ENCODE measurements at regions not wholly inside any gene's neighbourhood (a gene's known extent, or its start where the extent isn't known, plus 50 kb on each side); places are given as distances from the start of the nearest gene placed in this dataset.

DNA sequence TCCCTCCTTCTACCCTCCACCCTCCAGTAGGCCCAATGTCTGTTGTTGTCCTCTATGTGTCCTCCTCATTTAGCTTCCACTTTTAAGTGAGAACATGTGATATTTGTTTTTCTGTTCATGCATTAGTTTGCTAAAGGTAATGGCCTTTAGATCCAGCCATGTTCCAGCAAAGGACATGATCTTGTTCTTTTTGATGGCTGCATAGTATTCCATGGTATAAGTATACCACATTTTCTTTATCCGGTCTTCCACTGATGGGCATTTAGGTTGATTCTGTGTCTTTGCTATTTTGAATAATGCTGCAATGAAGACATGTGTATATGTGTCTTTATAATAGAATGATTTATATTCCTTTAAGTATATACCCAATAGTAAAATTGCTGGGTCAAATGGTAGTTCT, 232.5 kb upstream of the PRR16 start:
- DNase-seq (ENCODE audit: low read depth) = no peak

DNA sequence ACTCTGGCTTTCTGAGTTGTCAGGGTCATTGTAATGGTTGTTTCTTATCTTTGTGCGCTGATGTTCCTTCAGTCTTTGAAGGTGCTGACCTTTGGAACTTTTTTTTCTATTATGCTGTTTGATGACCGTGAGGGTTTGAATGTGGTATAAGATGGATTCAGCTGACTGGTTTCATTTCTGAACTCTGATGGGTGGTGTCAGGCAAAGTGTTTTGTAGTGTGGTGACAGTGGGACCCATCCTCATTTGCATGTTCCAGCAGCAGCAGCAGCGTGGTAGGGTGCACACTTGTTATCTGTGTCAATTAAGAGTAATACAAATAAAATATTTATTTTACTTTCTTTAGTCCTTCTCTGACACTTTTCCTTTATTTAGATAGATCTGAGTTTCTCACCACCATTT, 227.7 kb upstream of the PRR16 start:
- no peak for DNase-seq (ENCODE audit: low read depth)

DNA sequence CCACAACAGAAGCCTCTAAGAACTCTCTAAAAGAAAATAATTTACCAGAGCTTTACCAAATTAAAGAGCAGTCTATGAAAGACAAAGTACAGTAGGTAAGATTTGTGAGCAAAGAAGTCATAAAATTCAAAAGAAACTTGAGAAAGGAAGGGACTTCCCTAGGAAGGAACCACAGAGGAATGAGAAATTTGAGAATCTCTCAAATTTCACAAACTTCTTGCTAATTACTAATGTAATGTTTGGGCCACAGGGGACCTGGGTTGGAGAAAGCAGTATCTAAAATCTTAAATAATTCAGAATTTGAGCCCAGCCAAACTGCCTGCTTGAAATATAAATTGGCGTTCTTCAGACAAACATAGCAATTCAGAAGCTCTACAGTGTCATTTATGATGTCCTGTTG, 225.0 kb upstream of the PRR16 start:
- DNase-seq (ENCODE audit: low read depth) = no peak

DNA sequence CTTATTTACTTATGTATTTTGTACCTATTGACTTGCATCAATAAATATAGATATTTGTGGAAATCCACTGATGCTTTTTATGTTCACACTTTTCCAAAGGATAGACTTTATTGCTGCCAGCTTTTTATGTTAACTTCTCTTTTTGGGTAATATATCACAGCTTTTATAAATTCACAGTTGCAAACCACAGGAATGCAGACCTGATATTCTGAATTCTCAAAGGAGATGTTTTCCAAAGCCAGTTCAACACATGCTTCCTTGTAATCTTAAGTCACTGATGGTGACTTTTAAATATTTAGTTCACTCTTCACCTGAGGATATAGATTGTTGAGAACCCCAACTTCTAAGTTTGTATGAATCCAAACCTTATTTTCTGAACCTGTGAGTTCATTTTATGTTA, 223.4 kb upstream of the PRR16 start:
- no peak for DNase-seq (ENCODE audit: low read depth)

DNA sequence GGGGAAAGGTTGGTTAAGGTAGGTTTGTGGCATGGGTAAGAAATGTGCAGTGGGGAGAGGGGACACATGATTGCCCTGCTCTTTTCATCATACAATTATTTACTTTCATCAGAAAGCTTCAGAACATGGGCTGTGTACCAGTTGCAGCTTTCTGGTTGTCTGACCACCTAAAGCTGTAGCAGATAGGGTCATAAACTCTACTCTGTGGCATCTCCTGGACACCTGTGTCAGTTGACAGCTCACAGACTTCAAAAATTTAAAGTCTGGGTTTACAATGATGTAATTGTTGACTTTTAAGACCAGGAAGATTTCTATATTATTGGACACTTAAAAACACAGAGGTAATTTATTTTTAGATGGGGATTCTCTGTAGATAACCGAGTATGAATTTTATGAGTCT, 222.7 kb upstream of the PRR16 start:
- no peak for DNase-seq (ENCODE audit: low read depth)

DNA sequence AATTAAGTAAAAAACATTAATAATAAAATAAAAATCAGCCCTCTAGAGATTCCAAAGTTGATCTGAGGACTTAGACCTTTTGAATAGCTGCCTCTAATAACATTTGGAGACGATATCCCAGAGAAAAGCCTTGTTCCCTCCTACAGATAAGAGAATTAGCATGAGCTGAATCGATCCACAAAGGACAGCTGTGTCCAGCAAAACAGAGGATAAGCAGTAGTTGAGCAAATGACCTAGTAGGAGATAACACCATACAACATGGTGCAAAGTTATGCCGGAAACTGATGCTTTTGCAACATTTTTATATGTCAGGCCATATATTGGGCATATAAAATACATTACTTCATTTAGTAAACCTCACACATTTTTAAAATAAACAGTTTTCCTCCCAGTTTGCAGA, 212.2 kb upstream of the PRR16 start:
- no peak for DNase-seq (ENCODE audit: low read depth)

DNA sequence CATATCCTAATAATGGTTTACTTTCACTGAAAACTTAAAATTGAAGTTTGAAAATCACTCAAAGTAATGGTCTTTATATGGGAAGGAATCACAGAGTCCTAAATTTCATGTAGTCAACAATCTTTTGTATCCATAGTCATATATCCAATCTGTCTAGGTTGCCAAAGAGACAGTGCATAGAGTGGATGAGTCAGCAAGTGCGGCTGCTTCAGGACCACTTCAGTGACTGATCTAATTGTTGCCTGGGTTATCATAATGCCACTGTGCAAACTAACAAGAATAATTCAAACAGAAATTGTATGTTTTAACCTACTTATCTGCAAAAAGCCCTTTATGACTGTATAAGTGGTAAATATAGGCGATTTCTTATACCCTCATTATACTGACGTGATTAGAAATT, 211.3 kb upstream of the PRR16 start:
- DNase-seq (ENCODE audit: low read depth) = peak; percentile 74

DNA sequence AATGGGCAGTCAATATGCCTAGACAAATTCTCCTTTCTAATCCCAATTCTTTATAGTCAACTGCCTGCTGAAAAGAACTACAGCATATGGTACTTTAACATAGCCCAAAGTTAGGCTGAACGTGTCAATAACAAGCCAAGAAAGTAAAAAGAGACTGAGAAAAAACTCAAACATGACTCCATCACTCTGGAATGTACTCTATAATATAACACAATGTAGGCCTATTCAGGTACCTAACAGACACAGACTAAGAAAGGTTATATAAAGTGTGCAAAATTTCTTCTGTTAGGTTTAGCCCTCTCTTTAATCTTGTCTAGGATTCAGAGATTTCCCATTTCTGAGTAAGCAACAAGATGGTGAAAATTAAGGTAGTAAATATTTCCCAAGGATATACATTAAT, 209.7 kb upstream of the PRR16 start:
- peak; percentile 4 for DNase-seq (ENCODE audit: low read depth)

DNA sequence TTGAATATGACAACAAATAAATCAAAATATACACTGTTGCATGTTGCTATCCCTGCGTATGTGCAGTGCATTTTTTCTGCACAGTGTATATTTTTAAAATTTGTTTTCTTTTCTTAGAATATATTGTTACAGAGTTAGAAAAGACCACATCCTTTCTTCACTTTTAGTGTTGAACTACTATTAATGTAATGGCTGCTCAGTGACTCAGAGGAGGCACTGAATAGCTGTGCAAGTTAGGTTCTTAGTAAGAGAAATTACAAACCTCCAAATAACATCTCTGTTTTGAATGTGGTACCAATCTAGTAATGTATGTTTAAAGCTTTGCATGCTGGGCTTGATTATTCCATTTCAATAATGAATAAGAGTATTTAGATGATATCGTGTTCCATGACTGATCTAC, 208.9 kb upstream of the PRR16 start:
- no peak for DNase-seq (ENCODE audit: low read depth)

DNA sequence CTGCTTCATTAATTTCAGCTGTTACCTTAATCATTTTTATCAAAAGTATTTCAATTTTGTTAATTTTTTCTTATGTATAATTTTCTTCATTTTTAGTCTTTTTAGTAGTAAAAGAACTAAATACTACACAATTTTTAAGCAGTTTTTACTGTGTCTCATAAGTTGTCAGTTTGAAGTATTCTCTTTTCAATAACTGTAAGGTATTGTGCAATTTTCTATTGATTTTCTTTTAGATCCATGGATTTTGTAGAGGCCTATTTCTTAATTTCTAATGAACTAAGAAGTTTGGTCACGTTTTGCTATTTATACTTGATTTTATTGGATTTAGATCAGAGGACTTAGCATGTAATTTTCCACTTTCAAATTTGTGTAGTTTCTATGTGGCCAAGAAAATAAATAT, 207.7 kb upstream of the PRR16 start:
- no peak for DNase-seq (ENCODE audit: low read depth)

DNA sequence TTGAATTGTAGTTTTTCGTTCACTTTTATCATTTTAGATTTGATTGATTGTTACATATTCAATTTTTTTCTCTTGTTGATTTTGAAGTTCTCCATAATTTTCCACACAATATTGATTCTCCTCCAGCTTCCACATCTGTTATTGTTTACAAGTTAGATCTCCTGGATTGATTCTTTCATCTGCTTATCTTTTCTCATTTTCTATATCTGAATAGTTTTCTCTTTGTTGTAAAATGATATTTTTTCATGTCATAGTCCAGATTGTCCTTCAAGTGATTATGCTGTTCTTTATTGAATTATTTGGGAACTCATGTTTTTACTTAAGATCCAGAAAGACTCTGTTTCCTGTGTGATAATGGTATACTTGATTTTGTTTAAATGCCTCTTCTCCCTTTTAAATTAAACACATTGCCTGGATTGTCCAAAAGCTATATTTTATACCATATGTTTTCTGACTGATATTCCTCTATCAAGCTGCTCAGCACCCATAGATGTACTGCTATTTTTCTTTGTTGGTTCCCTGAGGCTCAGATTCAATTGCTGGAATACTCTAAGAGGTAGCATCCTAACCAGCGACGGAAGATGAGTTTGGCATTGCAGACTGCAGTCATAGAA, 206.6 kb upstream of the PRR16 start:
- no peak for DNase-seq (ENCODE audit: low read depth)

DNA sequence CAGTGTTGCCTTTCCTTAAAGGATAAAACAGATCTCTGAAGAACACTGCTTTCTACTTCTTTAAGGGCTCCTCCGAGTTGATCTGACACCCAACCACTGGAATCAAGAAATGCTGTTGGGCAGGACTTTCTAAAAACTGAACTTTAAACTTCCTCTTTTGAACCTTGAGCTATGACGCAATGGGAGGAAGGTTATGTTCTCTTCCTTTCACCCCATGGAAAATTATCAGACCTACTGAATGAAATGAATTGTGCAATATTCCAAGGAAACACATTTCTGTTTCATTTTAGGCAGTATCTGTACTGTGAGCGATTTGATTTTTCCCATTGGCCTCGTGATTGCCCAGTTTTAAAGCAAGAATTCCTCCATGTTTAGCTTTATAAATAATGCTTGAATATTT, 206.0 kb upstream of the PRR16 start:
- DNase-seq (ENCODE audit: low read depth) = no peak

DNA sequence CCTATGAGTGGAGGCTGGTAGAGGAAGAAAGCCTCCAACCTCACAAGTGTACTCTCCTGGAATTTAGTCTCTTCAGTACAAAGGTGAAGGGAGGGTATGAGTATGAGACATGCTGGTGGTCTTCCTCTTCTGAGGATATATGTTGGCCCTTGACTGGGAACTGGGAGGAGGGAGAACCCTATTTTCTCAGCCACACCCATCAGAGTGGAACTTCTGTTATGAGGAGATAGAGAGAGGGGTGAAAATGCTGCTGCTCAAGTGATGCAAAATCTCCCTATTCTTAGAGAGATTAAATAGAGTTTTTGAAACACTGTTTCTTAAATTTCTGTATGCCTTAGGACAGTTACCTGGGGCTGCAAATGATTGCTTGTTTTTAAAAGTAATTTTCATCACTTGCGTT, 203.4 kb upstream of the PRR16 start:
- DNase-seq (ENCODE audit: low read depth) = no peak

DNA sequence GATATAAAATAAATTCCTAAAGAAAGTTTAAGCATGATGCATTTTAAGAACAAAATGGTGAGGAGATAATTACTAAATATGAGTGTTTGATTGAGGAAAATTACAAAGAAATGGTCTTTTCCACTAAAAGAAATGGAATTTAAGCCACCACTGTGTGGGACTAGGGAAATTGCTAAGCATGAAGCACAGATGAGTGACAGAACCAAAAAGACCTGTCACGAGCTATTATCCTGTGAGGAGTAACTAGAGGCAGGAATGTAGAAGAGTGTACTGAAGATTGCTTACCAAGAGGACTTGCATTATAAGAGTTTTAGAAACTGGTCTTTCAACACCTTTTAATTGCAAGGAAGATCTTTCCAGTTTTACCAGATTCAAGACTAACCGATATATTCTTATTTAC, 193.6 kb upstream of the PRR16 start:
- no peak for DNase-seq (ENCODE audit: low read depth)

DNA sequence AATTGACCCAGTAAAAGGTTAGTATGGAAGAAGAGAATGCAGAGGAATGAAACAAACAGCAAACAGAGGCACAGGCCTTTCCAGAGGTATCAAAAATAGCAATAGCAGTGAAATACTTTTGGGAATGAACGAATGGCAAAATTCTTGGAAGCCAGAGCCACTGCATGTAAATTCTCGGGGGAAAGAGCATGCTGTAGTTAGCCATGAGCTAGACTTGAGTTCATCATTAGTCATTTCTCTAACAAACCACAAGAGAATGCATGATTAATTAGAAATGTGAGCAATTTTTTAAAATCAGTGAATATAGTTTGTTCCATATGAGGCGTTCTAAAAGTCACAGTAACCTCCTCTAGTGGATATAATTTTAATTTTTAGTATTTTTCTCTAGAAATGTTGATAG, 170.3 kb upstream of the PRR16 start:
- DNase-seq (ENCODE audit: low read depth) = peak; percentile 40

DNA sequence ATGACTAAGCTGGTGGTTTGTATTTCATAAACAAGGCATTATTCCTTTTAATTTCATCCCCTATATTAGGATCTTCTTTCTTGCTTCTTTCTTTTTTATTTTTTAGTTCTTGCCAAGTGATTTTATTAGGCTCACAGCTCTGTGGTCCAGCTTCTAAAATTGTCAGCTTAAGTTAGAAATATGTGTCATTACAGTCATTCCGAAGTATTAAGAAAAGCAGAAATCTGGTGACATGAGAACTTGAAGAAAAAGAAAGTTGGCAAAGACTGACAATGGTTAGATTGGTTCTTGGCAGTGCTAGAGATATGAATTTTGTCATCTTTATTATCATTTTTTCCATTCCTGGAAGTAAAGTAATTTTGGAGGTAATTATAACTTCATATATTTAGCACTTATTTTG, 166.5 kb upstream of the PRR16 start:
- no peak for DNase-seq (ENCODE audit: low read depth)

DNA sequence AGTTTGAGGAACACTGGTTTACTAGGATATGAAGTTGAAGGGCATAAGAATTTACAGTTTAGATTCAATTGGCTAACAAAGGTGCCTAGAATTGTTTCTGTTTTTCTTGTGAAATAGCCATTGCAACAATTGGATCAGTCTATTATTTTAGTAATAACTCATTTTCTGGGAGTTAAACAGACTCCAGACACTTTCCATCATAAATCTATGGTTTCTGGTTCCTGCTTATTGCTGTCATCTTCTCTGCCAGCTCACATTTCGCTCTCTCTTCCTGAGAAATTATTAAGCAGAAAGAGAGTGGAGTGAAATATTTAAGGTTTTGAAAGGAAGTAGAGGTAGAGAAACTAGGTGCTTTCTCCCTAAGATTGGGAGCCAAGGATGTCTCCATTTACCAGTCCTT, 165.1 kb upstream of the PRR16 start:
- DNase-seq (ENCODE audit: low read depth) = no peak

DNA sequence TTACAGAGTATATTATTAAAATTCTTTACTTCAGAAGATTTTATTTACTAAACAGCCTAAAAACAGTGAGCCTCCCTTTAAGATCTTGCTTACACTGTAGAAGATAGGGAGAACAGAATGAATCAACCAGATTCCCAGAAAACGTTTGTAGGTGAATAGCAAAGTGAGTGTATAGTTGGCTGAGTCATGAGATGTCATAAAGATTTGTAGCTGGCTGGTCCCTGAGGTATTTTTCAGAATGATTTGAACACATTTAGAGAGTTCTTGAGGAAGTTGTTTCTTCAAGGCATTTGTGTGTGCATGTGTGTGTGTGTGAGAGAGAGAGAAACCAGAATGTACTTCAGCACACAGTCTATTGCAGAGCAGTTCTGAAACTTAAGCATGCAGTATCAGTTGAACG, 159.4 kb upstream of the PRR16 start:
- DNase-seq (ENCODE audit: low read depth) = peak; percentile 27

DNA sequence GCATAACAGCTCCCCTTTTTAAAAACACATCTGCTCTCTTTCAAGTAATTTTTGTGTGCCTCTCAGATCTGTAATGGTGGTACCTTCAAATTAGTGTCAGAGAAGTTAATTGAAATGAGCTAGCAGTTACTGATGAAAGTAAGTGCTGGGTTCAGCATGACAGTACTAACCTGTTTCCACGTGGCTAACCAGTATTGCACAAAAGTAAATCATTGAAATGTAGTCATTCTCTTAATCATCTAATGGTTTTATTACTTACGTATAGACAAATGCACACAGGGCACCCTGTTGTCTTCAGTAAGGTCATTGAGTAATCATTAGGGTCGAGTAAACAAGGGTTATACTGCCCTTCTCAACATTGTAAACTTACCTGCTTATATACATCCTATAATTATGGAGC, 157.8 kb upstream of the PRR16 start:
- DNase-seq (ENCODE audit: low read depth) = no peak

DNA sequence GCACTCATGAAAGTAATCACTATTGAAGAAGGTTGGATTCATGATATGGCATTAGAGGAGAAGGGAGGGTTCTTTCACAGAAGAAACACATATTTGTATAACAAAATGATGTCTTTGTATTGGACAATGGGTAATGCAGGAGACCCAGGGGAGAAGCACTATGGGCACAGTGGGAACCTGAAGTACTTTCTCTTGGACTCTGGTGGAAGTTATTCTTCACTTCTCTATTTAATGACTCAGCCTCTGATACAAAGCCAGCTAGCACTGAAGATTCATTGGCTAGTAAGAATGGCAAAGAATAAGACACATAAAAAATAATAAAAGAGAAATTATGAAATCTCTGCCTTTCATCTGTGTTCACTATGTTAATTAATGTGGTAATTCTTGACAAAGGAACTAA, 149.9 kb upstream of the PRR16 start:
- DNase-seq (ENCODE audit: low read depth) = no peak

DNA sequence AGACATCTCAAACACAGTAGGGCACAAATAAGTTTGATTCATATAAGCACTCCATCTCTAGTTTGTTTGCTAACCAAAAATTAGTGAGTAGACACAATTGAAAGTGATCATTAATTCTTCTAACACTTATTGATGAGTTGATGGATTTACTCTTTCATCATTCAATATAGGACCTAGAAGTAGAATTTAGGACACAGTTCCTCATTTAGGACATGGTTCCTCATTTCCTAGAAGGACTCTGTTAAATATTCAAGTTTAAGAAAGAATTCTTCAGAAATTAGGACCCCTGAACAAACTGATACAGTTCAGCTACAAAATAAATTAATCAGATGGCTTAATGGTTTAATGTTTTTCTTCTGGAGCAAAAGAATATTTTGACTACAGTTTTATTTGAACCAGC, 143.5 kb upstream of the PRR16 start:
- DNase-seq (ENCODE audit: low read depth) = no peak

DNA sequence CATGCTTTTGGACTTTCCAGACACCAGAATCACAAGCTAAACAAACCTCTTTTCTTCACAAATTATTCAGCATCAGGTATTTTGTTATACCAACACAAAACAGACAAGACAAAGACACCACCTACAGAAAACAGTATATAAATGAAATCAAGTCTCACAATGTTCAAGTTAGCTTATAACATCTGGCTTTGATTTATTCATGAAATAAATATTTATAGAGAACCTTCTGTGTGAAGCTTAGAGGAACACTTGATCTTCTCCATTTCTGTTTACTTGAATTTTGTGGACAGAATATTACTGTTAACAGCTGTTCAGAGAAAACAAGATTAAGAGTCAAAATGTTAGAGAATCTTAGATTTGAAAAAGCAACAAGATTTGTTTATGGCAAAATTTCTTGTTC, 137.4 kb upstream of the PRR16 start:
- no peak for DNase-seq (ENCODE audit: low read depth)

DNA sequence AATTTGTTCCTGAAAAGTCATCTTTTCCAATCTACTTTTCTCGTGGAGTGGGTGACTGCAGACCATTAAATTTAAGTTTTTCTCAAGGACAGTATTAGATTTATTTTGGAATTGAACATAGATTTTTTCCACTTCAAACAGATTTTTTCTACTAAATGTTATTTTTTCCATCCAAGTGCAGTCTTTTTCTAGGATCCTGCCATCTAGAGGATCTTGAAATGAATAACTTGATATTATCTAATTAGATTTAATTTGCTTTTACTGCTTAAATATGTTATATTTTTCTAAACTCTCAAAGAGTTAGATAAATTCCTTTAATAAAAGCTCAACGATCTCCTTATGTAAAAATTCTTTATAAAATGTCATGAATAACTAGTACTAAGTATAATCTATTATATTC, 136.9 kb upstream of the PRR16 start:
- DNase-seq (ENCODE audit: low read depth) = no peak

DNA sequence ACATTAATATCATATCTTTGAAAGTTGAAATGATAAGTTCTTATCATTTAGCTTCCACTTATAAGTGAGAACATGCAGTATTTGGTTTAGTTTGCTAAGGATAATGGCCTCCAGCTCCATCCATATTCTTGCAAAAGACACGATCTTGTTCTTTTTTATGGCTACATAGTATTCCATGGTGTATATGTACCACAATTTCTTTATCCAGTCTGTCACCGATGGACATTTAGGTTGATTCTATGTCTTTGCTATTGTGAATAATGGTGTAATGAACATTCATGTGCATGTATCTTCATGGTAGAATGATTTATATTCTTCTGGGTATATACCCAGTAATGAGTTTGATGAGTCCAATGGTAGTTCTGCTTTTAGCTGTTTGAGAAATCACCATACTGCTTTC, 135.0 kb upstream of the PRR16 start:
- DNase-seq (ENCODE audit: low read depth) = no peak

DNA sequence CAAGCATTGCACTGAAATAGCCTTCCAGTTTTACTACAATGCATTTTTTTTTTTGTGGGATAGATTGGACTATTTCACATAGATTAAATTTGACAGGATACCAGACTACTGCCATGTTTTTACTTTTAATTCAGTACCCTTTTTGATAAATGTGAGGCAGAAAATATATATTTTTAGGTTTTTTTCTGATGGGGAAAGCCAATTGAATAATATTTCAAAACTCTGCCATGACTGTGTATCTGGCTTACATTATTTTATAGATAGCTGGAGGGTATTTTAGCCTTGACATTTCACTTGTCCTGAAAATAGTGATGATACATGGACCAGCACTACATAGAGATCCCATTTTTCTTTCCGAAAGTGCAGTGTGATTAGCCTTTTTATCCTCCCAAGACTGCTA, 133.5 kb upstream of the PRR16 start:
- DNase-seq (ENCODE audit: low read depth) = no peak

Data from Daoy (cell line).